Uterus (tissue), 3 donors: ENCODE measurements at regions not wholly inside any gene's neighbourhood (a gene's known extent, or its start where the extent isn't known, plus 50 kb on each side); places are given as distances from the start of the nearest gene placed in this dataset.

Experiments used
- DNase-seq, 2 donors: peaks; one replicate each; pipeline ENCODE4 v3.0.0-alpha.2; 2019 to 2020
- H3K27ac ChIP-seq, 2 donors: fragments of 200-600 bp; sonication (generic); 1 replicate in 1 of 2; 2 replicates in 1 of 2; pipeline ENCODE4 v1.5.1; 2016 to 2018
- H3K27me3 ChIP-seq, 2 donors: fragments of 200-600 bp; sonication (generic); one replicate each; pipeline ENCODE4 v1.5.1; 2018 to 2019; ENCODE audit warnings: control low read depth in 1 of 2
- H3K36me3 ChIP-seq, 2 donors: fragments of 200-600 bp; sonication (generic); one replicate each; pipeline ENCODE4 v1.5.1; 2019; ENCODE audit warnings: control low read depth in 1 of 2
- H3K4me1 ChIP-seq, 2 donors: fragments of 200-600 bp; sonication (generic); one replicate each; pipeline ENCODE4 v1.5.1; 2018 to 2019; ENCODE audit warnings: control low read depth in 1 of 2
- H3K4me3 ChIP-seq, 2 donors: fragments of 200-600 bp; sonication (generic); 1 replicate in 1 of 2; 2 replicates in 1 of 2; pipeline ENCODE4 v1.5.1; 2018 to 2019; ENCODE audit warnings: mild to moderate bottlenecking in 1 of 2
- H3K9me3 ChIP-seq, 2 donors: fragments of 200-600 bp; sonication (generic); one replicate each; pipeline ENCODE4 v1.5.1; 2019; ENCODE audit warnings: control low read depth in 1 of 2
- POLR2A ChIP-seq, 2 donors: fragments of 450-650 bp; IDR thresholded peaks; one replicate each; pipeline ENCODE4 v1.6.1; 2016; ENCODE audit warnings: antibody characterized with exemption in 2 of 2, mild to moderate bottlenecking in 1 of 2, moderate library complexity in 1 of 2
- intact Hi-C: fragments of 100-400 bp; cut with DNase I; formaldehyde crosslinking; loops from one replicate; pipeline ENCODE4 v1.15.1; 2023; ENCODE audit warnings: low total_unique reads
- TF ChIP-seq, protein P1 (sequence below), 4 experiments: fragments of 200-600 bp in 2 of 4; fragments of 450-650 bp in 2 of 4; sonication (generic) in 2 of 4; IDR thresholded peaks; one replicate each; pipeline ENCODE4 v1.5.1; 2016 to 2019; ENCODE audit warnings: antibody characterized with exemption in 4 of 4, mild to moderate bottlenecking in 2 of 4, moderate library complexity in 1 of 4
- donor health status: DM: yes; HTN: yes; CAD: no.

GRCh38 chr10:45179691-45180090 lies 135.7 kb downstream of the OR13A1 start:
- no peak overlapping the region for H3K27ac ChIP-seq
- intact Hi-C loops = no loop called here
- no peak for TF ChIP-seq POLR2A (IDR thresholded peaks at IDR 0.05)
- TF ChIP-seq, protein P1, sequence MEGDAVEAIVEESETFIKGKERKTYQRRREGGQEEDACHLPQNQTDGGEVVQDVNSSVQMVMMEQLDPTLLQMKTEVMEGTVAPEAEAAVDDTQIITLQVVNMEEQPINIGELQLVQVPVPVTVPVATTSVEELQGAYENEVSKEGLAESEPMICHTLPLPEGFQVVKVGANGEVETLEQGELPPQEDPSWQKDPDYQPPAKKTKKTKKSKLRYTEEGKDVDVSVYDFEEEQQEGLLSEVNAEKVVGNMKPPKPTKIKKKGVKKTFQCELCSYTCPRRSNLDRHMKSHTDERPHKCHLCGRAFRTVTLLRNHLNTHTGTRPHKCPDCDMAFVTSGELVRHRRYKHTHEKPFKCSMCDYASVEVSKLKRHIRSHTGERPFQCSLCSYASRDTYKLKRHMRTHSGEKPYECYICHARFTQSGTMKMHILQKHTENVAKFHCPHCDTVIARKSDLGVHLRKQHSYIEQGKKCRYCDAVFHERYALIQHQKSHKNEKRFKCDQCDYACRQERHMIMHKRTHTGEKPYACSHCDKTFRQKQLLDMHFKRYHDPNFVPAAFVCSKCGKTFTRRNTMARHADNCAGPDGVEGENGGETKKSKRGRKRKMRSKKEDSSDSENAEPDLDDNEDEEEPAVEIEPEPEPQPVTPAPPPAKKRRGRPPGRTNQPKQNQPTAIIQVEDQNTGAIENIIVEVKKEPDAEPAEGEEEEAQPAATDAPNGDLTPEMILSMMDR (IDR thresholded peaks at IDR 0.05) = no peak
- no peaks in the 10 kb centered on the region for H3K4me1 ChIP-seq
- H3K36me3 ChIP-seq = no peaks in the 10 kb centered on the region
- no peak for DNase-seq
- no peaks in the 10 kb centered on the region for H3K9me3 ChIP-seq
- no peaks in the 10 kb centered on the region for H3K27me3 ChIP-seq
- H3K4me3 ChIP-seq = no peak overlapping the region

GRCh38 chr10:45180507-45180906 lies 134.9 kb downstream of the OR13A1 start:
- Histone ChIP-seq H3K27ac (no peak overlapping the region), H3K4me3 (no peak overlapping the region), H3K4me1 (no peaks in the 10 kb centered on the region), H3K36me3 (no peaks in the 10 kb centered on the region), H3K9me3 (no peaks in the 10 kb centered on the region), H3K27me3 (no peaks in the 10 kb centered on the region)
- intact Hi-C loops = no loop called here
- DNase-seq = no peak
- TF ChIP-seq, protein P1 (IDR thresholded peaks at IDR 0.05) = no peak
- no peak for TF ChIP-seq POLR2A (IDR thresholded peaks at IDR 0.05)

DNA sequence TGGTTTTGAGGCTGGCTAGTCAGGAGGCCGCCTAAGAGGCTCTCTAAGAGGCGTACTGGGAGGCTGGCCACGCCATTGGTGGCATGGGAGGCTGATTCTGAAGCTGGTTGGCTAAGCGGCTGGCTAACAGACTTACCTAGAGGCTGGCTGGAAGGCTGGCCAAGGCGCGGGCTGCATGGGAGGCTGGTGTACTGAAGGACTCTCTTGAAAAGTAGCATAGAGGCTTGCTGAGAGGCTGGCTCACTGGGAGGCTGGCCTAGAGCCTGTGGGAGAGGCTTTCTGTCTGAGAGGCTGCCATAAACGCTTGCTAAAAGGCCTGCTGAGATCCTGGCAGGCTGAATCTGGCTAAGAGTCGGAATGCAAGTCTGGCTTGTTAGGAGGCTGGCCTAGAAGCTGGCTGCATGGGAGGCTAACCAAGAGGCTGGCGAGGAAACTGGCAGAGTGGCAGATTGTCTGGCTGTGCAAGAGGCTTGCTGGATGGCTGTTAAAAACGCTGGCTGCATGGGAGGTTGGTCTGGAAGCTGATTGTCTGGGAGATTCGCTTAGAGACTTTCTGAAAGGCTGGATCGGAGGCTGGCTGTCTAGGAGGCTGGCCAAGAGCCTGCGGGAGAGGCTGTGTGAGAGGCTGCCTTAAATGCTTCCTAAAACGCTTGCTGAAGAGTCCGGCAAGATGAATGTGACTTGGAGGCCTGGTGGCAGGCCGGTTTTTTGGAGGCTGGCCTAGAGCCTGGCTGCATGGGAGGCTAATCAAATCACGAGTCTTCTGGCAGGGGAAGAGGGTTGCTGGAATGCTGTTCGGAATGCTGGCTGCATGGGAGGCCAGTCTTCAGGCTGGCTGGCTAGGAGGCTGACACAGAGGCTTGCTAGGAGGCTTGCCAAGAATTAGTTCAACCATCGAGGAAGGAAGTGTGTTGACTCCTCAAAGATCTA lies 134.2 kb downstream of the OR13A1 start:
- DNase-seq = no peak
- no peak overlapping the region for H3K4me3 ChIP-seq
- H3K9me3 ChIP-seq = no peaks in the 10 kb centered on the region
- no peak for TF ChIP-seq POLR2A (IDR thresholded peaks at IDR 0.05)
- TF ChIP-seq, protein P1 (IDR thresholded peaks at IDR 0.05) = no peak
- H3K27ac ChIP-seq = no peak overlapping the region
- H3K27me3 ChIP-seq = no peaks in the 10 kb centered on the region
- no peaks in the 10 kb centered on the region for H3K36me3 ChIP-seq
- H3K4me1 ChIP-seq = no peaks in the 10 kb centered on the region
- intact Hi-C loops = no loop called here

DNA sequence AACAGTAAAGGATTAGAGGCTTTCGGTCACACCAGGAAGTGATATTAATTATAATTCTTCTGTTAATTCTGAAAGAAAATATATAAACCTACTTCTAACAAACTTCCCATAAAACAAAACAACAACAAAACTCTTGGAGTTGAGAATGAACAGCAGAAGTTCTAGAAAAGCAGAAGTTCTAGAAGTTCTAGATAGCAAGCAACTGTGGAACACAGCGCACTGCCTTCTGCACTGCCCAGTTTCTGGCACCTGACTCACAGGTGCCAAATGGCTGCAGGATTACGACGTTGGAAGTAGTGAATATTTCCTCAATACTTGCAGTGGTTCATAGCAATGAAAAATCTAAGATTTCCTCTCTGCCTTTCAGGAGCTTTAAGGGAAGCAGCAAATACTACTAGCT lies 132.2 kb downstream of the OR13A1 start:
- H3K4me1 ChIP-seq = no peaks in the 10 kb centered on the region
- H3K4me3 ChIP-seq = no peak overlapping the region
- no peaks in the 10 kb centered on the region for H3K9me3 ChIP-seq
- no peaks in the 10 kb centered on the region for H3K36me3 ChIP-seq
- DNase-seq = no peak
- TF ChIP-seq, protein P1 (IDR thresholded peaks at IDR 0.05) = no peak
- TF ChIP-seq POLR2A (IDR thresholded peaks at IDR 0.05) = no peak
- intact Hi-C loops = no loop called here
- H3K27ac ChIP-seq = no peak overlapping the region
- no peaks in the 10 kb centered on the region for H3K27me3 ChIP-seq

DNA sequence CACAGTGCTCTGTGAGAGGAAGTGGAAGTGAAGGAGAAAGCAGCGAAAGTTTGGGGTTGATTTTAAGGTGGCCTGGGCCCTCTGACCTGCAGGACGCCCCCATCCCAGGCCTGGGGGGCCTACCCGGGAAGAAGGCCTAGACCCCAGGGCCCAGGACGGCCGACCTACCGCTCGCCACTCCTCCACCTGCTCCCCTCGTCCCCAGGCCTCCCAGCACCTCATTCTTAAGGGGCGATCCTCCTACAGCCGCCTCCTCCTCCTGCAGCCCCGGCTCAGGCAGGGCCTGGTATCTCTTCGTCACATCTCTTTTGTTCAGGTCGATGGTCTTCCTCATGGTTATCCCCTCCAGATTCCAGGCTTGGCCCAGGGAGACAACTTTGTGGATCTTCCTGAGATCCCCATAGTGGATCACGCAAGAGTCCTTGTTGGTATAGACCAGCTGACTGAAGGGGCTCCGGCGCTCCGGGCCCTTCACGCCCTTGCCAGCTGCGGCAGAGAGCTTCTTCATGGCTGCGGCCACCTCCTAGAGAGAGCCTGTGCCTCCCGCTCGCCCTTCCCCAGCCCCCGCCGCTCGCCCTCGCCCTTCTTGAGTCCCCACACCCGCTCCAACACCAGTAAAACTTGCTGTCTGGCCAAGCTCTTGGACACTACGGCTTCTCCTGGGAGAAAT lies 117.5 kb downstream of the OR13A1 start:
- no peaks in the 10 kb centered on the region for H3K36me3 ChIP-seq
- no peaks in the 10 kb centered on the region for H3K4me1 ChIP-seq
- H3K9me3 ChIP-seq = no peaks in the 10 kb centered on the region
- H3K27ac ChIP-seq = no peak overlapping the region
- no peak for TF ChIP-seq POLR2A (IDR thresholded peaks at IDR 0.05)
- TF ChIP-seq, protein P1 (IDR thresholded peaks at IDR 0.05) = no peak
- no peak overlapping the region for H3K4me3 ChIP-seq
- no peak for DNase-seq
- H3K27me3 ChIP-seq = no peaks in the 10 kb centered on the region
- intact Hi-C loops = no loop called here
